Panc1 (cell line): ENCODE measurements at regions not wholly inside any gene's neighbourhood (a gene's known extent, or its start where the extent isn't known, plus 50 kb on each side); places are given as distances from the start of the nearest gene placed in this dataset.

Experiments used
- ATAC-seq: fragments of 200-7000 bp; cut with Tn5 transposase; 2 replicates; pipeline ENCODE4 v1.9.1; 2020; ENCODE audit warnings: mild to moderate bottlenecking, moderate library complexity
- BruUV-seq: library from RNA; stranded (reverse); fragments of 400-500 nt; replicated peaks from 2 replicates; lab custom pipeline; 2021; lab: Mats Ljungman, UMichigan
- CTCF ChIA-PET: fragments of 300-600 bp; sonication (Branson Sonifier 250); formaldehyde crosslinking; loops from one replicate; lab custom pipeline; 2022; ENCODE audit warnings: antibody characterized with exemption; lab: Charles Lee
- POLR2A ChIA-PET: fragments of 300-600 bp; sonication (Branson Sonifier 250); formaldehyde crosslinking; loops from one replicate; lab custom pipeline; 2022; ENCODE audit warnings: antibody characterized with exemption; lab: Charles Lee
- DNase-seq: peaks from one replicate; pipeline ENCODE4 v3.0.0-alpha.2; 2010; ENCODE audit warnings: low read depth, low spot score
- H3K27ac ChIP-seq: 2 replicates; pipeline ENCODE4 v1.5.1; 2011; ENCODE audit warnings: mild to moderate bottlenecking, low read length, inconsistent platforms
- H3K27me3 ChIP-seq: fragments of 200-500 bp; sonication (Bioruptor generic); 2 replicates; pipeline ENCODE4 v1.6.0; 2014; ENCODE audit warnings: low read length, inconsistent platforms; ENCODE audit not compliant: control insufficient read depth, insufficient read depth
- H3K36me3 ChIP-seq: fragments of 200-500 bp; sonication (Bioruptor generic); 2 replicates; pipeline ENCODE4 v1.5.1; 2014; ENCODE audit warnings: inconsistent platforms, mild to moderate bottlenecking, low read length, moderate library complexity; ENCODE audit not compliant: control insufficient read depth, insufficient read depth
- H3K4me1 ChIP-seq: 2 replicates; pipeline ENCODE4 v1.5.1; 2011; ENCODE audit warnings: inconsistent platforms, mild to moderate bottlenecking, low read length, moderate library complexity; ENCODE audit not compliant: control insufficient read depth, insufficient read depth
- H3K4me3 ChIP-seq, 2 experiments: 2 replicates each; pipeline ENCODE4 v1.5.1; 2011 to 2012; ENCODE audit warnings: low read depth in 2 of 2, low read length in 2 of 2, mild to moderate bottlenecking in 2 of 2, inconsistent platforms in 1 of 2, moderate library complexity in 1 of 2
- H3K9me3 ChIP-seq: fragments of 200-500 bp; sonication (Bioruptor generic); 2 replicates; pipeline ENCODE4 v1.5.1; 2014; ENCODE audit warnings: low read depth, mild to moderate bottlenecking, inconsistent platforms, low read length, moderate library complexity; ENCODE audit not compliant: control insufficient read depth, insufficient read depth
- POLR2AphosphoS5 ChIP-seq: IDR thresholded peaks from 2 replicates; pipeline ENCODE4 v1.6.1; 2012; ENCODE audit warnings: mild to moderate bottlenecking, low read depth, low read length, moderate library complexity
- SIN3A ChIP-seq: IDR thresholded peaks from 2 replicates; pipeline ENCODE4 v1.6.1; 2012; ENCODE audit warnings: low read depth, mild to moderate bottlenecking, low read length, moderate library complexity, borderline replicate concordance; ENCODE audit not compliant: insufficient read depth
- TCF7L2 ChIP-seq: IDR thresholded peaks from 2 replicates; pipeline ENCODE4 v1.6.1; 2011; ENCODE audit warnings: mild to moderate bottlenecking, low read depth, low read length, inconsistent platforms
- in situ Hi-C: cut with HindIII; loops from 2 replicates; pipeline ENCODE4 v1.10.0; 2016; ENCODE audit warnings: low sequenced_read_pairs, low pct_unique_long_range_greater_than_20kb
- intact Hi-C: fragments of 100-400 bp; cut with micrococcal nuclease; formaldehyde crosslinking; loops from one replicate; pipeline ENCODE4 v1.10.0; 2022; ENCODE audit not compliant: unreplicated experiment
- TF ChIP-seq, protein P1 (sequence below): fragments of 450-650 bp; IDR thresholded peaks from 2 replicates; pipeline ENCODE4 v1.5.1; 2017; ENCODE audit warnings: mild to moderate bottlenecking
- TF ChIP-seq, protein P2 (sequence below), 2 experiments: IDR thresholded peaks; 2 replicates each; pipeline ENCODE4 v1.6.1; 2011 to 2012; ENCODE audit warnings: low read depth in 2 of 2, control low read depth in 1 of 2, low read length in 1 of 2, mild to moderate bottlenecking in 1 of 2, moderate library complexity in 1 of 2; ENCODE audit not compliant: insufficient read depth in 1 of 2

DNA sequence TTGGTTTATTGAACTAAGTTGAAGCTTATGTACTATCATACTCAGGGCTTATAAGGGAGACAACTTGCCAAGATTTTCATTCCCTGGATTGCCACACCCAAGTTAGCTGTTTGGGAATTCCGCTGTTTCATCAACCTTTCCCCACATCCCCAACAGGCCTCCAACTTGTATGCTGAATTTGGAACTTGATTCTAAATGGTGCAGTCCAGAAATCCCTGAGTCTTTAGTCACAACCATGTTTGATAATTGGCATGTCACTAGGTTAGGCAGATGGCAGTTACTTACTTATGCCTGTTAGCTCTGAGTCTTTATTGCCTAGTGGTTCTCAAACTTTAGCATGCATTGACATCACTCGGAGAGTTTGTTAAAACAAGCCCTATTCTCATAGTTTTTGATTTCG is 135.4 kb upstream of the PRPS1L1 start:
- intact Hi-C loops: no loop called here
- ChIA-PET POLR2A (no interaction called here), CTCF (no interaction called here)
- in situ Hi-C loops: no loop called here
- no peaks in the 10 kb centered on the region for H3K36me3 ChIP-seq
- no peak overlapping the region for H3K4me3 ChIP-seq
- H3K4me1 ChIP-seq: no peaks in the 10 kb centered on the region
- DNase-seq (no peak), ATAC-seq (no peak)
- BruUV-seq: no TSS peak
- no peak overlapping the region for H3K27ac ChIP-seq
- no peaks in the 10 kb centered on the region for H3K9me3 ChIP-seq
- H3K27me3 ChIP-seq: peaks cover 11% of the 10 kb centered on the region
- TF ChIP-seq, protein P1, sequence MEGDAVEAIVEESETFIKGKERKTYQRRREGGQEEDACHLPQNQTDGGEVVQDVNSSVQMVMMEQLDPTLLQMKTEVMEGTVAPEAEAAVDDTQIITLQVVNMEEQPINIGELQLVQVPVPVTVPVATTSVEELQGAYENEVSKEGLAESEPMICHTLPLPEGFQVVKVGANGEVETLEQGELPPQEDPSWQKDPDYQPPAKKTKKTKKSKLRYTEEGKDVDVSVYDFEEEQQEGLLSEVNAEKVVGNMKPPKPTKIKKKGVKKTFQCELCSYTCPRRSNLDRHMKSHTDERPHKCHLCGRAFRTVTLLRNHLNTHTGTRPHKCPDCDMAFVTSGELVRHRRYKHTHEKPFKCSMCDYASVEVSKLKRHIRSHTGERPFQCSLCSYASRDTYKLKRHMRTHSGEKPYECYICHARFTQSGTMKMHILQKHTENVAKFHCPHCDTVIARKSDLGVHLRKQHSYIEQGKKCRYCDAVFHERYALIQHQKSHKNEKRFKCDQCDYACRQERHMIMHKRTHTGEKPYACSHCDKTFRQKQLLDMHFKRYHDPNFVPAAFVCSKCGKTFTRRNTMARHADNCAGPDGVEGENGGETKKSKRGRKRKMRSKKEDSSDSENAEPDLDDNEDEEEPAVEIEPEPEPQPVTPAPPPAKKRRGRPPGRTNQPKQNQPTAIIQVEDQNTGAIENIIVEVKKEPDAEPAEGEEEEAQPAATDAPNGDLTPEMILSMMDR: no peak
- TF ChIP-seq POLR2AphosphoS5: no peak
- no peak for TF ChIP-seq TCF7L2
- TF ChIP-seq, protein P2, sequence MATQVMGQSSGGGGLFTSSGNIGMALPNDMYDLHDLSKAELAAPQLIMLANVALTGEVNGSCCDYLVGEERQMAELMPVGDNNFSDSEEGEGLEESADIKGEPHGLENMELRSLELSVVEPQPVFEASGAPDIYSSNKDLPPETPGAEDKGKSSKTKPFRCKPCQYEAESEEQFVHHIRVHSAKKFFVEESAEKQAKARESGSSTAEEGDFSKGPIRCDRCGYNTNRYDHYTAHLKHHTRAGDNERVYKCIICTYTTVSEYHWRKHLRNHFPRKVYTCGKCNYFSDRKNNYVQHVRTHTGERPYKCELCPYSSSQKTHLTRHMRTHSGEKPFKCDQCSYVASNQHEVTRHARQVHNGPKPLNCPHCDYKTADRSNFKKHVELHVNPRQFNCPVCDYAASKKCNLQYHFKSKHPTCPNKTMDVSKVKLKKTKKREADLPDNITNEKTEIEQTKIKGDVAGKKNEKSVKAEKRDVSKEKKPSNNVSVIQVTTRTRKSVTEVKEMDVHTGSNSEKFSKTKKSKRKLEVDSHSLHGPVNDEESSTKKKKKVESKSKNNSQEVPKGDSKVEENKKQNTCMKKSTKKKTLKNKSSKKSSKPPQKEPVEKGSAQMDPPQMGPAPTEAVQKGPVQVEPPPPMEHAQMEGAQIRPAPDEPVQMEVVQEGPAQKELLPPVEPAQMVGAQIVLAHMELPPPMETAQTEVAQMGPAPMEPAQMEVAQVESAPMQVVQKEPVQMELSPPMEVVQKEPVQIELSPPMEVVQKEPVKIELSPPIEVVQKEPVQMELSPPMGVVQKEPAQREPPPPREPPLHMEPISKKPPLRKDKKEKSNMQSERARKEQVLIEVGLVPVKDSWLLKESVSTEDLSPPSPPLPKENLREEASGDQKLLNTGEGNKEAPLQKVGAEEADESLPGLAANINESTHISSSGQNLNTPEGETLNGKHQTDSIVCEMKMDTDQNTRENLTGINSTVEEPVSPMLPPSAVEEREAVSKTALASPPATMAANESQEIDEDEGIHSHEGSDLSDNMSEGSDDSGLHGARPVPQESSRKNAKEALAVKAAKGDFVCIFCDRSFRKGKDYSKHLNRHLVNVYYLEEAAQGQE (IDR thresholded peaks at IDR 0.05; ENCODE audit: insufficient read depth in 1 of 2, low read depth in 2 of 2, low read length in 1 of 2): no peak
- no peak for TF ChIP-seq SIN3A

DNA sequence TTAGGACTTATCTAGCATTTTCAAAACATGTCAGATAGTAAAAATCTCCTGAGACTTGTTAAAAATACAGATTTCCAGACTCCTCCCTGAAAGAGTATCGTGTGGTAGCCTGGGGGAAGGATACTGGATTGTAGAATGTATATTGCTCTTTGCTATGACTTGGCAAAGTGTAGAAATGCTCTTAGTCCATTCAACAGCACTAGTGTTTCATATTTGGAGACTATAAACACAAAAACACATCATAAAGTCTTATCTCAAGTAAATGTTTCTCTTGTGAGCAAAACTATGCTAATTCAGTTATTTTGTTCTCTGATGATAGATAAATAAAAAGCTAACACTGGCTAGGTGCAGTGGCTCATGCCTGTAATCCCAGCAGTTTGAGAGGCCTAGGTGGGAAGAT is 137.5 kb upstream of the PRPS1L1 start:
- no TSS peak for BruUV-seq
- Histone ChIP-seq H3K27ac (no peak overlapping the region), H3K27me3 (peaks cover under 1% of the 10 kb centered on the region; the same call in 1 of the 2 replicates), H3K36me3 (no peaks in the 10 kb centered on the region), H3K4me3 (no peak overlapping the region), H3K9me3 (no peaks in the 10 kb centered on the region), H3K4me1 (no peaks in the 10 kb centered on the region)
- DNase-seq: no peak
- TF ChIP-seq TCF7L2: no peak
- no peak for TF ChIP-seq POLR2AphosphoS5
- no peak for TF ChIP-seq SIN3A
- TF ChIP-seq, protein P1: no peak
- TF ChIP-seq, protein P2 (IDR thresholded peaks at IDR 0.05; ENCODE audit: insufficient read depth in 1 of 2, low read depth in 2 of 2, low read length in 1 of 2): no peak
- intact Hi-C loops (no loop called here), in situ Hi-C loops (no loop called here)
- CTCF ChIA-PET: no interaction called here
- no peak for ATAC-seq
- POLR2A ChIA-PET: no interaction called here
